ENCODE measurements at regions not wholly inside any gene's neighbourhood (a gene's known extent, or its start where the extent isn't known, plus 50 kb on each side); places are given as distances from the start of the nearest gene placed in this dataset.
"Not testable (repeated sequence)": the region's sequence is repeated elsewhere in the genome, so short reads cannot be mapped to it uniquely, and the experiment has no call there.

DNA sequence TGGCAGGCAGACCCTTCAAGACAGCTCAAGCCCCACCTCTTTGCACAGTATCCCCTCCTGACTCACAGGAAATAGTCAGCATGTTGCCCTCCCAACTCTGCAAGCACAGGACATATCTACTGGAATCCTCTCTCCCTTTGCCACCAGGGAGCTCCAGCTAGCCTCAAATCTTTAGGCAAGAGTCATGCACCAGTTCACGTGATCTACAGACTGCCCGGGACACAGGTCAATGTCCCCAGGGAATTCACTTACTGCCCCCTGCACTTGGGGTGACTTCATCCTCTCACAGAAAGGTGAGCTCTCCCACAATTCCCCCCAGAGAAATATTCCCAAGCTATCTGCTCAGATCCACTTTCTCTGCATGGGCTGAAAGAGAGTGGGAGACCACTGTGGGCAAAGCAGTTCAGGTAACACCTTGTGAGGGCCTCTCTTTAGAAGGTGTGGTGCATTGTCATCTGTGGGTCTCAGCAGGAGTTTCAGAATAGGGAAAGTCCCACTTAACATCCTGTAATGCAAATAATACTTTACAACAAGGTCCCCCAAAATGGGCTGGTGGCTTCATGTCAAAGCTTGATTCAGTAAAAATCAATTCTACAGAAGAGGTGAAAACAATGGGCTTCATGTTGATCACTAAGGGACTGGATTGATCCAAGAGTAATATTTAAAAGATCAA is 129.9 kb downstream of the NOC3L start:
- DNase-seq: peak; percentile 13

DNA sequence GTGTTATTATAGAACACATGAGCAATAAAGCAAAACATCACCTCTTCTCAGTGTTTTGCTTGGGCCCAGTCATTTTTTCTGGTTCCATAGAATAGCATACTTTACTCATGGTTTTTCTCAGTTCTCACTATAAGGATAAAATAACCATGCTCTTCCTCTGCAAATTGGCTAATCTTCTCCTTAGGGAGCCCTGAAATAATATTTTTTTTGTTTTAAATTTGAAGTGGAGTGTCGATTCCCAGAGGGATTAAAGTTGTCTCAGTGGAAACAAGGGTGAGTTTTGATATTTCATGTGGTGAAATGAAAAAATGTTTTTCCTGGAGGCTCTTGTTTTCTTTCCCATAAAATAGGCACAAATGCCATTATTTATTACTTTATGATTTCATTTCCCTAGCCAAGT is 127.3 kb downstream of the NOC3L start:
- DNase-seq: peak; percentile 68

DNA sequence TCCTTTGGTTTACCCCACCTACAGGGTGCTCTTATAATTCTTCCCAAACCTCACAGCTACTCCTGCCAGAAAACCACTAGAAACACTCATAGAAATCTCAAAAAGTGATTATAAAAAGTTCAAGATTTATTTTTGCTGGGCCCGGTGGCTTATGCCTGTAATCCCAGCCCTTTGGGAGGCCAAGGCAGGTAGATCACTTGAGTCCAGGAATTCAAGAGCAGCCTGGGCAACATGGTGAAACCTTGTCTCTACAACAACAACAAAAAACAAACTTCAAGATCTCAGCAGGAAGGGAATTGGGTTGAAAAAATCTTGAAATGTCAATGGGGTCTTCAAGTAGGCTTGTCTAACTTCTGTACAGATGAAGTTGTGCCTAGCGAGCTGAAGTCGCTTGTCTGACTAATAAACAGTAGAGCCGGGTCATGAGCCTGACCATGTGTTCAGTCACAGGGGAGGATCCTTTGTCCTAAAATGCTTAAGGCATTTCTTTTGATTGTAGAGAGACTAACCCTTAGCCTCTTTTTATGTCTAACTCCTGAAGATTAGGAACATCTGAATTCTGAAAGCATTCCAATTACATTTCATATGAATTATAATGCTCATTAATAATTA is 124.6 kb downstream of the NOC3L start:
- no peak for DNase-seq

DNA sequence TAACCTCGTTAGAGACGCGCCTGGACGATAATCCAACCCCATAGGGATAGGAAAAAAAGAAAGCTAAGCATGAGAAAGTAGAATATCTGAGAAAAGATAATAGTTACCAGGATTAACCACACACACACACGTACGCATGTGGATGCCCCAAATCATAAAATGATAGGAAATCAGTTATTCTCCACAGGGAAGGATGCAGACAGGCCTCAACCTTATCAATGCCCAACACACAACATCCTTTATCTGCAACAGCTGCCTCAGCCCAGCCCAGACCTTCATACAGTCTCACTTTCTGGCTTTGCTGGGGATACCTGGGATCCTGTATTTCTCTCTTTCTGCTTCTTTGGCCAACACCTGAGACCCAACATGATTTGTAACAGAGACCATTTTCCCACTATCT is 123.0 kb downstream of the NOC3L start:
- no peak for DNase-seq

DNA sequence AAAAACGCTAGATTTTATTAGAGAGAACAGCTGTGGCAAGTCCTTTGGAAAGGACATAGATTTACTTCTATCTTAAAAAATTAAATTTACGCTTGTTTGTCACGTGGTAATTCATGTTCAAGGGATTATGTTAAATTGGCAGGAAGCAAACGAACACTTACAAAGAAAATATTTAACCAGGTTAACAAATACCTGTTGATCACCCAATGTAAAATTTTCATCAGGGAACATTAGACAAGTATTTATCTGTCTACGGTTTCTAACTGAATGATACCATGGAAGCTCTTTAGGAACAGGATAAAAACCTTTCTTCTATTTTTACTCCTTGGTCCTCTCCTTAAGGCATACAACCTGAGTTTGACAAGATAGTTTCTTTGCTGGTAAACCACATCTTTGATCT is 122.2 kb downstream of the NOC3L start:
- DNase-seq: no peak

DNA sequence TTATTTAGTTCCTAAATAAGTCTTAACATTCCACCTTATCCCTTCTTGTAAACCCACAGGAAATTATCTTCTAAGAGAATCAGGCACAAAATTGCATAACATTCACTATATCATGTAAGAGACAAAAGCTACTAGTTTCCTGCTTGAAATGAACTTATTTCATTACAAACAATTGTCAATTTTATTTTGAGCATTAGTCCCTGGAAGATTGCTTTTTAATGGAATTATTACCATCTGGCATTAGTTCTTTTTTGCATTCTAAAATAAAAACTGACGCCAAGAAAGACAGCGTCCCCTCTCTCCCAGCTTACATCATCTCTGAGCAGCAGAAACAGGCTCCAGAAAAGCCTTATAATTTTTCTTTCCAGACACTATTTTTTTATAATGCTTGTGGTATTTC is 121.8 kb downstream of the NOC3L start:
- no peak for DNase-seq

DNA sequence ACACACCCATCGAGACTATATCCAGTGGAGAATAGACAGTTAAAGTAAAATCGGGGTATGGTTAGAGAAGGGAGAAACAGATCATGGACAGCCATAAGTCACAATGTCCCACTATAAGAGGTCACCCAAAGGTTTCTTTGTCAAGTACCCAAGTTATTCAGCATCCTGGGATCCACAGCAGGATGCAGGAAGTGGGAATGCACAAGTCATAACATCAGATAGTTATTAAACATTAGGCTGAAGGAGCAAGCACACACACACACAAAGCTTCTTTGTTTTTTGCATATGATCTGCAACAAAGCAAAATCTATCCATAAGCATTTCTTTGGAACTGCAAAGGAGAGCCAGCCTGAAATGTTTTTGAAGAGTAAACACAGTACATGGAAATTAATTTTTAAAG is 111.6 kb downstream of the NOC3L start:
- DNase-seq: peak; percentile 7

DNA sequence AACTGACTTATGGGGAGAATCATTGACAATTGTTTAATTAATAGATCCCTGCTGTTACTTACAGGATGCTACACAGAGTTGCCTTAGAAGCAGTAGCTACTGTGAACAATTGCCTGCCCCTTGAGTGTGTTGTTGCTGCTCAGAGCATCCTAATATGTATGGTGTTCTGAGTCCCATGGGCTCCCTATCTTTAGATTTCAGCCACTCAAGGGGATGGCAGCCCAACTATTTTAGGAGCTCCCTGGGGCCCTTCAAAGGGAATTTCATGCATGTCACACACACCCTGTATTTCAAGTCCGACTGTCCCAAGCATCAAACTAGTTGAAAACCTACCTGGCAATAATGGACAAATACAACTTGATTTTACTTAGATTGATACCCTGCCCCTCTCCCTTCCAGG is 111.2 kb downstream of the NOC3L start:
- no peak for DNase-seq

DNA sequence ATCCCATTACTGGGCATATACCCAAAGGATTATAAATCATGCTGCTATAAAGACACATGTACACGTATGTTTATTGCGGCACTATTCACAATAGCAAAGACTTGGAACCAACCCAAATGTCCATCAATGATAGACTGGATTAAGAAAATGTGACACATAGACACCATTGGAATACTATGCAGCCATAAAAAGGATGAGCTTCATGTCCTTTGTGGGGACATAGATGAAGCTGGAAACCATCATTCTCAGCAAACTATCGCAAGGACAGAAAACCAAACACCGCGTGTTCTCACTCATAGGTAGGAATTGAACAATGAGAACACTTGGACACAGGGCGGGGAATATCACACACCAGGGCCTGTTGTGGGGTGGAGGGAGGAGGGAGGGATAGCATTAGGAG is 105.3 kb downstream of the NOC3L start:
- not testable (repeated sequence) for DNase-seq

DNA sequence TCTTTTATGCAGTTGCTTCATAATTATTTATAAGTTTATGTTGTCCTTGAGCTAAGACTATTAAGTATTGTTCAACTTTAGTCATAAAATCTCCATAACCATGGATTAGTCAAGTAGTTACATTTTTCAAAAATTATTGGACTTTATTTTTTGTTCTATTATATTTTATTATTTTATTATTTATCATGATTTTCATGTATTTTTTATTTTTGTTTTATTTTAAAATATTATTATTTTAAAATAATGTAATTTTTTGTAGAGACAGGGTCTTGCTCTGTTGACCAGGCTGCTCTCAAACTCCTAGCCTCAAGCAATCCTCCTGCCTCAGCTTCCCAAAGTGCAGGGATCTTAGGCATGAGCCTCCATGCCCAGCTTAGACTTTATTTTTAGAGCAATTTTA is 102.3 kb downstream of the NOC3L start:
- no peak for DNase-seq

DNA sequence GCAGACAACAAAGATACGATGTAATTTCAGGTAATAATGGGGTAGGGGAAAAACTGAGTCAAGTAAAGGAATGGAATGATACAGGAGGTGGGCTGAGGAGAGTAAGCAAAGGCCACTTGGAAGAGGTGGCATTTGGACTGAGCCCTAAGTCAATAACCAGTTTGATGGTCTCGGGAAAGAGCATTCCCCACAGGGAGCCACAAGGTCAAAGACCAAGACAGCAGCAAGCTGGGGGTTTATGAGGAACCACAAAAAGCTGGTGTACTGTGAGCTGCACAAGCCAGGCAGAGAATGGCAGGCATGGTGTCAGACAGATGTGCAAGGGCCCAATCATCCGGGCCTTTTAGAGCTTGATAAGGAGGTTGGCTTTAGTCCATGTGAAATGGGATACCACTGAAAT is 98.7 kb downstream of the NOC3L start:
- DNase-seq: no peak

DNA sequence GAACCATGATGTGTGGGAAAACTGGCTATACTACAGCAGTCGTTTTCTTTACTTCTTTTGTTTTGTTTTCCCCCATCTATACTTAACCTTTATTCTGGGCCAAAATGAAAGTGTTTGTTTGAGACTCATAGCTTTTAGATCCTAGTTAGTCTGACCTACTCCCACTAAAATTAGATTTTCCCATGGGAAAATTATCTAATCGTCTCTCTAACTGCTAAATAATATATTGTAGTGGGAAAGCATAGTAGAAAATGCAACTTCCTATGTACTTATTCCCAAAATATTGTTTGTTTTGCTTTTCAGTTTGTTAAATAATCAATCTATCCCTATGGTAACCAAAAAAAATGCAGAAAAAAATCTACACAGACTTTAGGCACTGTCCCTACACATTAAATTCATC is 96.6 kb downstream of the NOC3L start:
- no peak for DNase-seq

DNA sequence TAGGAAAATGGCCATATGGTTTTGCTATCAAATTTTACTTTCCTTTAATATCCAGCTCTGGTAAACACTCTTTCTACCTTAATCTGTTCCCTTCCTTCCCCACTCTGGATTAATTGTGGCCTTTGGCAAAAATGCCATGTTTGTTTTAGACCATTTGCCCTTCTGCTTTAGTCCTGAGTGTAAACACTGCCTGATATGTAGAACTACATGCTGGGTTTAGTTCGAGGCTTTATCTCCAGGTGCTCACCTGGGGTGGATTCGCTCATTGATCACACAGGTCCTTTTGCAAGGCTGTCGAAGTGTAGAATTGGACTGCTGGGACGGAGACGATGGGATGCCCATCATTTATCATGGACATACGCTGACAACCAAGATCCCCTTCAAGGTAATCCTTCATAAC is 94.1 kb downstream of the NOC3L start:
- DNase-seq: no peak

DNA sequence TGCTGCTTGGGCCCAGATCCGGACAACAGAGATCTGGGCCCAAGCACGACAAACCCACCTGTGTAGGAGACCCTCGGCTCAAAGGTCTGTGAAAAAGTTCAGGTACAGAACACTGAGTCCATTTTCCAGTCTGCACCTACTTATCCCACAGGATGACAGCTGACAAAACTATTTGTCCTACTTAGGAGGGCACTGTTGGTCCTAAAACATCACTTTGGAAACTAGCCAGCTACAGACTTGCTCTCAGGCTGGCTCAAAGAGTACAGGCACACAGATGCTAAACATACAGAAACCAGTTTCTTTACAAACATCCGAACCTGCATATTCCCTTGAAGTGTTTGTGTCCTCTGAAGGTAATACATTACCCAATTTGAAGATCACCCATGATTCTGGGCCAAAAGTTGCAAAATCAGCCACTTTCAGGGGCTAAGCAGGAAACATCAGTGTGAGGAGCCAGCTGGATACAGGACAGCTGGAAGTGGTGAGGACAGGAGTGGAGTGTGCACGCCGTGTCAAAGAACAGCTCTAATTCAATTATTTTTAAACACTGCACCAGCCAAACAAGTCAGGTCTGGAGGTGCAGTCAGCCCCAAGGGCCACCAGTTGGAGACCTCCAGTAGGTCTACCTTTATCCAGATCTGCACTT is 88.5 kb downstream of the NOC3L start:
- no peak for DNase-seq

DNA sequence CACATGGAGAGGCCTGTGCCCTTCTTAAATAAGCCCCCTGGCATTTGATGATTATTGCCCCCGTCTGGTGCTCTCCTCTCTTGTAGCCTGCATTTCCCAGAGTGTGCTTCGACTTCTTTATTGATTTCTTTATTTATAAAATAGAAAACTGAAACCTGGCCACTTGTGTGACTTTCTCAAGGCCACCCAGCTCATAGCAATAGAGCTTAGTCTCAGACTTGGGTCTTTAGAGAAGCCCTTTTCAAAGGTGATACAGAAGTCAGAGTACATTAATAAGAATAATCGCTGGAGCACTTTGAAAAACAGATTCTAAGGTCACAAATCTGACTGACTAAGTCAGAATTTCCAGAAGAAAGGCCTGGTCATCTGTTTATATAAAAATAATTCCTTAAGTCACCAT is 86.6 kb downstream of the NOC3L start:
- DNase-seq: no peak

DNA sequence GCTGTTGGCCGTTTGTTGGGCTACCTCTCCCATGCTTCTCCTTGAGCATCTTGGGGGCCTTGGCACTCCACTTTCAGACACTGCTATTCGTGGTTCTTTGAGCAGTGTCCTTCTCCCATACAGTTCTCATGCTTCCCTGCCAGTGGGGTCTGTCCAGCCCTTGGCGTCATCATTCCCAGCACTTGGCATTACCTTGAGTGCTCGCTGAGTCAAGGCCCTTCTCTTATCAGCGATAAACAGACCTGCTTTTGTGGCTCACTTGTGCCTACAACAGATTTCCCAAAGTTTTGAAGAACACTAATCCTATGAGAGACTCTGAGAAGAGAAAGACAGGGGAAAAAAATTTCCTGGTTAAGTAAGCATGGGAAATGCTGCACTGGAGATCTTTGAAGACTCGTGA is 85.3 kb downstream of the NOC3L start:
- DNase-seq: no peak

DNA sequence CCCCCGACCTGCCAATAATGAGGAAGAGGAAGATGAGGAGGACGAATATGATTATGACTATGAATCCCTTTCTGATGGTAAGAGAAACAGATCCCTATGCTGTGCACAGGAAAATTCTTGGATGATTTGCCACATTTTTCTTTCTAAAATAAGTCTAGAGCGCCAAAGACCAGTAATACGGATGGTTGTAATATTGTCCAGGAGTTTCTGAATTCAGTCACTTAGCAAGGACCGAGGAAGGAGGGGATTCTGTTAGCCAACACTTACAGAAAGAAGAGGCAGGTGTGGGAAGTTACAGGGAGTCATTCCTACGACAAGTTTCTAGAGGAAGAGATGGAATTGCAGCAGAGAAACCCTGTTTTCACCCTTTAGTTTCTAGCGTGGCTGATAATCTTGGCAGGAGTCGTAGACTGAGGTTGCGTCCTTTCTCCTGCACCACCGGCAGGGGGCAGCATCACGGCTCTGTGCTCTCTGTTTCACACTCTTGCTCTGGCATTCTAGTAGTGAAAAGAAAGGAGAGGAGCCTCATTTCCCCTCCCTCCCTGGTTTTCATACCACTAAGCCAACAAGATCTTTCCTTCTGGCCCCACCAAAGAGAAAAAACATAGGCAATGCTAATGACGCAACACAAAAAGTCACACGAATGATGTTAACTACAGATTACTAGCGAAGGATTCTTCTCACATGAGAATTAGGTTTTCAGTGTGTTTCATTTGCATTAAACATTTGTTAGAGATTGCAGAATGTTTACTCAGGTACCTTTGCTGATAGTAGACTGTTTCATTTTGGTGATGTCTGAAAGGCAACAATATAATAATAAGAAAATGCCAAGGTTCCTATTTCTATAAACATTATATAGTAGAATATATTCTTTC is 82.7 kb downstream of the NOC3L start:
- DNase-seq: peak; percentile 67

DNA sequence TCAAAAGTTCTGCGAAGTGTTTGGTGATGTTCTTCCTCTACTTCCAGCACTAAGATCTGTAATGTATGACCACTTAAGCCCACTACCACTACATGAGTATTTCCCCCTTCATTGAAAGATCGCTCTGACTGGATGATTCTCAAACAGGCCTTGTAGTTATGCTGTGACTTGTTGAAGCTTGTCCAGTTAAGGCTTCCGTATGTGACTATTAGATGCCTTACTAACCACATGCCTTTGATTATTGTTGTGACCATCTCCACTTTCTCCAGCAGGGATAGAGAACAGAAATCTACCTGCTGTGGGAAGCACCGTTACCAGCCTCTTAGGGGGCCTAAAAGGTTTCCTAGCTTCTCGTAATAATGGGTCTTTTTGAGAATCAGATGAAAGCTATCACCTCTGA is 81.1 kb downstream of the NOC3L start:
- DNase-seq: no peak

DNA sequence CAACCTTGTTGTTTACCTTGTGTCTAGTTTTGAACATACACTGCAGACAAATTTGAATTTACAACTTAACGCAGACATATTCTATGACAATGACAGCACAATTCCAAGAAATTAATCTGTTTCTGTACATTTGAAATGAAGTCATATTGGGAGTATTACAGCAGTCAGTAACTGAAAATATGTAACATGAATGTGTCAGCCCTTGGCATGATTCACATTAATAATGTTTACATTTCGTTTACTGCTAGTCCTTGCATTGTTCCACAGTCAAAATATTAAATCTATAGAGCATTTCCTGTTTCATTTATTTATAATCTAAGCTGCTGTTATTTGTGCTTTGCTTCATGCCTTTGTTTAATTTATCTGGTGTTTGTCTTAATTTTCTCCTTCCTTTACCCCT is 80.4 kb downstream of the NOC3L start:
- peak; percentile 54 for DNase-seq

Data from fibroblast of skin of scalp (primary cell).